ENCODE measurements at regions not wholly inside any gene's neighbourhood (a gene's known extent, or its start where the extent isn't known, plus 50 kb on each side); places are given as distances from the start of the nearest gene placed in this dataset.

DNA sequence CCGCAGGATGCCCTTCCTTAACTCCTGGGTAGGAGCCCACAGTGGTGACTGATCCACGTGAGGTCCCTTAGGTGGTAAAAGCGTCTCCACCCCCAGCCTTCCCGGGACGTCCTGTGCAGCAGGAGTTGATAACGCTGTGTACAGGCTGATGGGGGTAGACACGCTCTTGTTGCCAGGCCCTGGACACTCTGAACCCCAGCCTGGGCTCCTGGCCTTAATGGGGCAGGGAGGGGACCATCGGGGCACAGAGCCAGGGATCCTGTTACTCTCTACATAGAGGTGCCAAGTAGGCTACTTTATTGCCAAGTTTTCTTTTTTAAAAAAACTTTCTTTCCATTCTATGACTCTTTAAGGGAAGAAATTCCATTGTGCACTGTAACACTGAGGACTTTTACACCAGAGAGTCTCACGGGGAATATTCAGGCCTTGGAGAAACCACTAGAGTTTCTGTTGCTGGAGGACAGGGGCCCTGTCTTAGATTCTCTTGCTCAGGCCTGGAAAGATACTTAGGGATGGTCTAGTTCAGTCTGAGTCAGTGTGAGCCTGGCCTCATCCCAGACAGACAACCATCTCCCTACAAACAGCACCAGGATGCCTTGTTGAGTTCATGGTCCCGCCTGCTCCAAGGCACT, 104.3 kb upstream of the RNU6-1 start:
- TF ChIP-seq CTCF (IDR thresholded peaks at IDR 0.05) (no peak), ZFX (IDR thresholded peaks at IDR 0.05; ENCODE audit: borderline replicate concordance) (no peak)

Measured in 22Rv1 (cell line).